ENCODE measurements at regions not wholly inside any gene's neighbourhood (a gene's known extent, or its start where the extent isn't known, plus 50 kb on each side); places are given as distances from the start of the nearest gene placed in this dataset.

DNA sequence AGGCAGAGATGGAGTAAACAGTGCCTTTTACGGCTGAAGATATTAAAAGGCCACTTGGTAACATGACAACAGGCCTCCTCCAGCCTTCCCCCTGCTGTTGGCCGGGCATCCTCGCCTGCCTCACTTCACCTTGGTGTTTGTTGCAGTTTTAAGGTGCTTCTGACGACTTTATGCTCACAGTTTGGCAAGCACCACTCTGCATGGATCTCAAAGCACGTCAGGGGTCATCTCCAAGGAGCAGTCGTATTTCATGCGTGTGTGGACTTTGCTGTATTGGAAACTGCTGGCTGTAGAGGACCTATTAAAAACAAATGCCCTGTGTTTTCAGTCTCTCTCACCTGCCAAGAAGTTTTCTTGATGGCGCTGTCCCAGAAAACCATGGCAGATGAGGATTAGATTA lies 483.1 kb downstream of the RPS24 start:
- DNase-seq (ENCODE audit: low read depth), result no peak

DNA sequence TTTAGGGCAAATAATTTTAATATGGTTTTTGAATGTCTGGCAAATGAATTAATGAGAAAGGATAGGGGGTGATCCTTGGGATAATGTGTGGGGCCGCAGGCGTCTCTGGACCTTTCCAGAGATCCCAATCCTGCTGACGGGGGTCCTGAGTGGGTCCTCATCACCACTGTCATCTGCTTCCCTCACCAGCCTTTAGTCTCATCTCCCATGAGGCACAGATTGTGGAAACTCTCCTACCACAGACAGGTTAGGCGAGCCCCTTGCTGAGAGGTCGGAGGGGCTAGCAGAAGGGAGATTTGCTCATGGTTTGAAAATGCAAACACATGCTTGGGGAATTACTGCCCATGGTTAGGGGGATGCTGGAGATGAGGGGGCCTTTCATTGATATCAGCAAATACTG lies 484.6 kb downstream of the RPS24 start:
- no peak for DNase-seq (ENCODE audit: low read depth)

DNA sequence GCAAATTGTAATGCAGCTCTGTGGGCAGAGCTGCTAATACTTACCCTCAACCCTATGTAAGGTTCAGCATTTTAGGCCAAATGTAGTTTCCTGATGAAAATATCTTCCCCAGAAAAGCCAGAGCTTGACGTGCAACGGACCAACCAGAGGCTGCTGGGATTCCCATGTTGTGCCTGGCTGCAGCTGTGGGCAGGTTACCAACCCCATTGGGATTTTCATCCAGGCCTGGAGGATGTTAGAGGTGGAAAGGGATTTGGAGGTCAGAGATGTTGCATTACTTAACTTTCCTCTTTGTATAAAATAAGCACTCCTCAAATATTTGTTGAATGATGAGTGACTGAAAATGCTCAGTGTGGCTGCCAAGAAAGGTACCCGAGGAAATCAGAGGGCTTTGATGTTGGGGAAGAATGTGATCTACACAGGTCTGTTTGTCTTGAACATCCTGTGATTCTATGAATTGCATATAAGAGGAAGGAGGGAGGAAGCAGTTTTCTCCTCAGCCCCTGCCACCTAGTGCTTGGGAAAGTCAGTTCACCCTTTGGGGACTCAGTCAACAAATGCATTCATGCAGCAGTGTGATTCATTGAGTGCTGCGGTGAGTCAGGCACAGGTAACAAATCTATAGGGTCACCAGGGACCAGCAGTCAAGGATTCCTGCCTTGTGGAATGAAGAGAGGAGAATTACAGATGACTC lies 487.2 kb downstream of the RPS24 start:
- no peak for DNase-seq (ENCODE audit: low read depth)

DNA sequence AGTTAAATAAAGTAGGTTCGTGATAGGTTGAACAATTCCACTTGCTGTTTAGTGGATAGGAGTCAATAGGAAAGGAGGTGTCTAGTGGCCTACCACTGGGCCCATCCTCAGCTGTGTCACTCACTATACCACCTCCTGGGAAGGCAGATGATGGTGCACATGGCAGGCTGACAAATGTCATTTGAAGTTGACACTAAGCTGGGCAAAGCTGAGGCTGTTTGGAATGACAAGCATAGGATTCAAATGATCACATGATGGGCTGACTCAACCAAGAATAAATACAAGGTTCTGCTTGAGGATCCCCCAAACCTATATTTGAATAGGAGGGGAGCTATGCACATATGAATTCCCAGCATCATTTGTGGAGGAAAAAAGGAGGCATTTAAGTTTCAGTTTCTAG lies 489.8 kb downstream of the RPS24 start:
- DNase-seq (ENCODE audit: low read depth), result no peak

DNA sequence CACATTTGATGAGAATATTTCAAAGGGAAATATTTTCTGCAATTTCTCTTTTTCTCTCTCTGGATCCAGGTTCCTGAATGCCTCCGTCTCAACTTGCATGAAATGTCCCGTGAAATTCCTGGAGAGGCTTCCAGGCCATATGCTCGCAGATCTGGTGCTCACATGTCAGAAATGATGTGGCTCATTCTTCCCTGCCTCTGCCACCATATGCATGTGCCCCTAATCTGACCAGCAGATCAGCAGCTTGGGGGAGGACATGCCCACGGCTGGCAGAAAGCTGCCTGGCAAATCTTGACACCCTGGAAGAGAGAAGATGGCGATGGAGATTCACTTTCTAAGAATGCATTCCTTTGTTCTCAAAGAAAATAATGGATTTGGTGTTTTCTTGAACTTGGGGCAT lies 490.7 kb downstream of the RPS24 start:
- DNase-seq (ENCODE audit: low read depth), result no peak

DNA sequence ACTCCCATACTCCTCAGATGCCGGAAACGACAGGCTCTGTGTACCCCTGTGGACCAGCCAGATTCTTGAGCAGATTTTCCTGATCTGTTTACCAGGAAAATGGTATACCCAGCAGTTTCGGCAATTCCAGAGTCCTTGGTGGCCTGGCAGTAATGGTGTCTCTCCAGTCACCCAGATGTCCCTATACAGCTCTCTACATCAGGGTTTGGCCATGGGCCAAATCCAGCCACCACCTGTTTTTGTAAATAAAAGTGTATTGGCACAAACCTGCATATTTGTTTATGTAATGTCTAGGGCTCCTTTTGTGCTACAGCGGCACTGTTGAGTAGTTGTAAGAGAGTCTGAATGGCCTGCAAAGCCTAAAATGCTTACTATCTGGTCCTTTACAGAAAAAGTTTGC lies 491.3 kb downstream of the RPS24 start:
- DNase-seq (ENCODE audit: low read depth), result no peak

DNA sequence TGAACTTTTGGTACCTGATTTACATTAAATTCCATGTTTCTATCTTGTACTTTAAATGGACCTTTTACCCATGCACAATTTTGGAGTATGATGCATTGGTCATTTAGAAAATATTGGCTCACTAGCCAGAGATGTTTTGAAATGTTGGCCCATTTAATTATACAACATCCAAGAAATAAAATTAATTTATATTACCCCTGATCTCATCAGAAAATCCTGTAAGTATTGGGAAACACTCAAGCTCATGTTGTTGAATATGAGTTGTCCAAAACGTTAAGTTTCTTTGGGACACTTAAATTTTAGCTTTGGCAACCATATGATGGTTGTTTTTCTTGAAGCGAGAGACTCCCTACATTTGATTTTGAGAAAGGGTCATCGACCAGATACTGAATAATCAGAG lies 492.7 kb downstream of the RPS24 start:
- no peak for DNase-seq (ENCODE audit: low read depth)

DNA sequence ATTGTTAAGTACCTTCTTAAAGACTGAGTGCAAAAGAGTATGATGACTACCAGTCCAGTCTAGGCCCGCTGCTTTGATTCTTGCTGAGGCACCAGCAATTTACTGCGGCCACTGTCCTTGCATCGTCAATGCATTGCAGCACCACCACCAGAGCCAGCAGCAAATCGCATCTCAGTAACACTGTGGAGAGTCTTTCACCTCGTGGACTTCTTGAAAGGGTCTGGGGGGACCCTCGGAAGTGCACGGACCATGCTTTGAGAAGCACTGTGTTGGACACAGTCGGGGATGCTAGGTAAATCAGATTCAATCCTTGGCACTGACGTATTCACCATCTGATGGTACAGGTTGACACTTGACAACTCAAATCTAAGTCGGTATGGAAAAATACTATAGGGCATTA lies 493.6 kb downstream of the RPS24 start:
- DNase-seq (ENCODE audit: low read depth), result no peak

DNA sequence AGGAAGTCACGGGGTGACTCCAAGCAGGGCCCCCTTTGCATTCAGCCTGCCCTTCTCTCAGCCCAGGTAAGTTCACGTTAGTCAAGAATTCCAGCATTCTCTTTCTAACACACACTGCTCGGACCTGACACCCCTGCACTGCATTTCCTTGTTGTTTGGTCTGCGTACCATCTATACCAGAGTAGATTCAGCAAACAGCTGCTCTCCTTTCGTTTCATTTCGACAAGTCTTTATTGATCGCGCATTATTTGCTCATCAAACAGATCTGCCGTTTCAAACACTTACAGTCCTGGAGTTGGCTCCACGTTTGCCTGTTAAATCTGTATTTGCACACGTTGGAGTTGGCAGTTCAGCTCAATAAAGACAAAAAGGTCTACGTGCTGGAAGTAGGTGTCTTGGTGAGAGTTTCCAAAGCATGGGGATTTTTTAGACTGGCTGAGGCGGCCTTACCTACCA lies 495.1 kb downstream of the RPS24 start:
- no peak for DNase-seq (ENCODE audit: low read depth)

DNA sequence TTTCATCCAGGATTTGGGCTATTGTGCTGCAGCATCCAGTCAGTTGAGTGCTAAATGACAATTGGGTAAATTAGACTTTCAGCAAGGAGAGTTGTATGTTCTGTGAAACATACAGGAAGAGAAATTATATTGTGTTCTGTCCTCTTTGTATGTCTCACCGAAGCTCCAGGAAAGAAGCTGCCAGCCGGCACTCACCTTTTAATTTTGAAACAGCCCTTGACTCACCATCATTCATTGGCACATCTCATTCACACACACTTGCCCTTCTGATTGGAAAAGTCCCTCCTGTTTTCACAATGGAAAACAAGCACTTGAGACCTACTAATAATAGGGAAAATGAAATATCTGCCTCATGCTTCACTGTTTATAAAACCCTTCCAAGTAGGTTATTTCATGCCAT lies 495.6 kb downstream of the RPS24 start:
- no peak for DNase-seq (ENCODE audit: low read depth)

DNA sequence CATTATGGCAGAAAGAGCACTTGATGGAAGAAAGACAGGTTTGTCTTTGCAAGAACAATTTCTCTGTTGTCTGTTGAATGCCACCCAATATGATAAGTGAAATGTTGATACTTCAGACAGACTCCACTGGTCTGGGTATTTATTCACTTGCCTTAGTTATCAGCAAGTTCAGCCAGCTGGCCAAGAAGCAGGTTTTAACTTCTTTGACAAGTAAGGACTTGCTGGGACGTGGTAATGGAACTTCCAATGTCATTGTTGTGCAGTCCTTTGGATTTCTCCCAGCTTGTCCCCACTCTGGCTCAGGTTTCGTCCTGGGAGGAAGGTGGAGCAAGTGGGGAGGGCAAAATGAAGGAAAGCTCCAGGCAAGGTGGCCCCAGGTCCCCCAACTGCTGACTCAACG lies 497.4 kb downstream of the RPS24 start:
- DNase-seq (ENCODE audit: low read depth), result no peak

DNA sequence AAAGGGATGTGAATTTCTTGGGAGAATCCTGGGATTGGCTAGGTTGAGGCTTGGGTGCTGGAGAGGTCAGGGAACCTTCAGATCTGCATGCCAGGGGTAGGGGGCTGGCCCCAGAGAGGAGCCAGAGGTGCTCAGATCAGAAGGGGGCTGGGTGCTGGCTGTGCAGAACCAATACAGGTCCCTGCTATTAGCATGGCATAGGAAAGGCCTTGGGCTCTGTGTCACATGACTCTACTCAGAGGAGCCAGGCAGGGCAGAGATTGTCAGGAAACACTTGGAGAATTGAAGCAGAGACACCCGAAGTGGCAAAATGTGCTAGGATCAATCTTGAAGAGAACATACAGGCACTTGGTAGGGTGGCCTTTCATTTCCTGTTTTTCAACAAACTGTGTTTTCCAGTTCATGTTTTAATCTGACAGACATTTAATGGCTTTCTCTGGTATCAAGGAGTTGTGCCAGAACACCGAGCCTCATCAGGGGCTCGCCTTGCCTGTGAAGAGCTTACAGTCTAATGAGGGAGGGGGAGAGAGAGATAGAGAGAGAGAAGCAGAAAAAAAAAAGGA lies 498.9 kb downstream of the RPS24 start:
- DNase-seq (ENCODE audit: low read depth), result no peak

DNA sequence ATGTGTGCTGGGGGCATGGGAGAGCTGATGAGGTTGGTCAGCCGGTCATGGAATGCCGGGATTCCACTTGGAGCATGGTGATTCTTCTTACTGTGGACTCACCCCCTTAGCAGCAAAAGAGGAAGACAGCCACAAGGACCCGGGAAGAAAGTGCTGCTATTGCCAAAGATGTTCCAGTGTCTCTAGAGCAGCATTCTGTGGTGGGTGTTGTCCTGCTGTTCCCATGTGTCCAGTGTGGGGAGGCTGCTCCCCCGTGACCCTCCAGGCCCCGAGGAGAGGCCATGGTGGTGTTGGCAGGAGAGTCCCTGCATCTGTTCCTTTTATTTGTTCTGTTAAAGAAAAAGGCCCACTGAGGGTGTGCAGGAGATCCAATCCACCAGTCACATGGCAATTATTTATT lies 499.4 kb downstream of the RPS24 start:
- no peak for DNase-seq (ENCODE audit: low read depth)

DNA sequence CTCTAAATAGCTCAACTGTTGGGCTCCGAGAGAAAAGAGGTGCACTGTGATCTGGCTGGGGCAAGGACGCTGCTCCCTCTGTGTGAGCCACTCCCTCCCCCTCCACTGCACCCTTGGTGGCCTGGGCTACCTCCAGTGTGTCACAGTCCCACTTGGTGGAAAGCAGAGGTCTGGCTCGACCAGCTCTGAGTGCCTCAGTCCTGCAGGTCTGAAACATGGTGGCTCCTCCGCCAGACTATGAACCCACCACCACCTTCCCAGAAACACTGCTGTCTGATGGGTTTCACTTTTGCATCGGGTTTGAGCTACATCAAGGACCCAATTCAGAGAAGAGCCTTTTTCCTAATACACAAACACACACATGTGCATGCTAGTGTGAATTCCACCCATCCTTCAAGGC lies 500.1 kb downstream of the RPS24 start:
- no peak for DNase-seq (ENCODE audit: low read depth)

DNA sequence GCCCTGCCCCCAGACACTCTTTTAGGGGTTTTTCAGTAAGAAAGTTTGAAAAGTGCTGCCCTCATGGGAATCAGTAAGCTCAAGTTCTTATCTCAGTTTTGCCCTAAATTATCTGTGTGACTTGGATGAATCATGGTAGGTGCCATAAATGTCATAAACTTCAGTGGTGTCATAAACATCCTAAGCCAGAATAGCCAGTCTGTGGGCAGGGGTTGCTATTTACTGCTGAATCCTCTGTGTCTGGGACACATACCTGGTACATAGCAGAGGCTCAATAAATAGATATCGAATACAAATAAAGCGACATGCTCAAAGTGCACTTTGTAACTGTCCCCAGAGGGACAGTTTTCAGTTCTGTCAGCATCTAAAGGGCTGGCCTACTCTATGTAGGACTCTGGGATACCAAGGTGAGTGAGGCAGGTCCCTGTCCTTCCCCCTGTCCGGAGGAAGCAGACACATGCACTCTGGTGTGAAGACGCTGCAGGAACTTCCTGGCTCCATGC lies 502.1 kb downstream of the RPS24 start:
- no peak for DNase-seq (ENCODE audit: low read depth)

DNA sequence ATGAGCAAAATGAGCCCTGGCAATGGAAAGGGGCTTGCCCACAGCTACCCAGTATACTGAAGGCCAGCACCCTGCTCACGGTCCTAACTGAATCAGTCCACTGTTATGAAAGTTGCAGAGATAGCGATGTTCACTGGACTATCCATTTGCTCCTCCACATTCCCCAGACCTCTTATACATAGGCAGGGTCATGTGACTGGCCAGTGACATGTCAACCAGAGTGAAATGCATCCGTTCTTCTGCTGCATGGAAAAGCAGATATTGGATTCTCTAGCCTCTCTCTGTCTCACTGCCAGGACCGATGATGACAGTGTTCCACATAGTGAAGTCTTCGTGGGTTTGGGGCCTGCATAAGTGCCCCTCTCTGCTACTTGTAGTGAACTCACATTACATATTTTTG lies 503.4 kb downstream of the RPS24 start:
- no peak for DNase-seq (ENCODE audit: low read depth)

DNA sequence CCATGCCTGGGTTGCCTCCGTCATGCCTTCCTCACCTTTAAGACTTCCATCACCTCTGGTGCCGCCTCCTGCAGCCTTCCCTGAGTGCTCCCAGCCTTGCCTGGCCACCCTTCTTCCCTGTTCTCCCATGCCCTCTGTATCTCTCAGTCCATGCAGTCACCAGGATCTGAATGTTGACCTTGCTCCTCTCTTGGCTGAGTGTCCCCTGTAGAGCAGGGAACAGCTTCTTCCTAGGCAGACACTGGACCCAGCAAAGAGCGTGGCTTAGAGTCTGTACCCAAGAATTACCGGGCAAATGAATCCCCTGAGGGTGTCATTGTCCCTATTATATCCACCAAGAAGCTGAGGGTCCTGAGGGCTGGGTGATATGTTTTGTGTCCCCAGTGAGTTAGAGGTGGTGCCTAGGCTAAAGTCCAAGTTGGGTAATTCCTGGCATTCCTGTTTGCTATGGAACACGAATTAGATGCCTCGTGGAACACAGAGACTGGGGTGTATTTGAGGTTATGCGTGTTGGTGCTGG lies 505.6 kb downstream of the RPS24 start:
- no peak for DNase-seq (ENCODE audit: low read depth)

DNA sequence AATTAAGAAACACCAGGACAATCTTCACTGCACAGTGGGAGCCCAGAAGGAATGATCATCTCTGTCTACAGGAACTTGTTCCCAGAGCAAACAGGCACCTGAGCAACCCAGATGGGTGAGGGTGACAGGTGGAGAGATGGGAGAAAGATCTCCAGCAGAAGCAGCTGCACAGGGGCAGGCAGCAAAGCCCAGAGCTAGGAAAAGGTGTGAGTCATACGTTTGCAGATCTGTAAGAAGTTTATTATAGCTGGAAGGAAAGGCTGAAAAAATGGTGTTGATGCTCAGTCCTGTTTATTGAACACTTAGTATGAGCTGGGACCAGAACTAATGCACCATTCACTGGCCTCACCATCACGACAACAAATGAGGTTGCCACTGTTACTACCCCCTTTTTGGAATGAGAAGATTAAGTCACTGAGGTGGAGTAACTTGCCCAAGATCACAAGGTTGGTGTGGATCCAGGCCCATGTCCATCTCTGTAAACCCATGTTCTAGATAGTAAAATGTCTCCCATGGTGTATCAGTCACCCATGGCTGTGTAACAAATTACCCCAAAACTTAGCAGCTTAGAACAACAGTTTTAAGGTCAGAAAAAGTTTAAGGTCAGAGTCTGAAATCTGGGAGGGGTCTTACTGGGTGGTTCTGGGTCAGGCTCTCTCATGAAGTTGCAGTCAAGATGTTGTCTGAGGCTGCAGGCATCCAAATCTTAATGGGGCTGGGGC lies 506.9 kb downstream of the RPS24 start:
- DNase-seq (ENCODE audit: low read depth), result no peak

DNA sequence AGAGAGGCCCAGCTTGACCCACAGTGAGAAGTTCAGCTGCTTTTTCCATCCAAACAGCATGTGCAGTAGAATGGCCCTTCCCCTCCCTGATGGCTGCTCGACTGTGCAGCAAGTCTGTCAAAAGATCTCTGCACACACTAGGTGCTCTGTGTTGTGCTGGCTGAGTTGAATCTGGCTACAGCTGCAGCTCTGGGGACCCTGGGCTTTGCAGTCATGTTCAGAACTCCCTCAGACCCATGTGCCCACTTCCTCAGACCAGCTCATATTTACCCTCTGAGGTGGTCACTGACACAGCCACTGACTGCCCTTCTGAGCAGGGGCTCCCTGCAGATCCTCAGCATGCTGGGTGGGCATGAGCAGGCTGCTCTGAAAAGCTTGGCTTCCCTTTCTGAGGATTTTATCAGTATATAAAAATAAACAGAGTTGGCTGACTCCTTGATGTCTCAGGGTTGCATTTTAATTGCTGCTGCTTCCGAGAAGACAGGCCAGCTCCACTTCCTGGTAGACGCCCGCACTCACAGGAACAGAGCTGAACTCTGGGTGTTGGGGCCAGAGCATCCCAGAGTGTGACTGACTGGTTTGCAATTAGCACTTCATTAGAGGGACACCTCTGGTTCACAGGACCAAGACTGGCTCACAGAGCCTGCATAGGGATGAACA lies 507.9 kb downstream of the RPS24 start:
- no peak for DNase-seq (ENCODE audit: low read depth)

DNA sequence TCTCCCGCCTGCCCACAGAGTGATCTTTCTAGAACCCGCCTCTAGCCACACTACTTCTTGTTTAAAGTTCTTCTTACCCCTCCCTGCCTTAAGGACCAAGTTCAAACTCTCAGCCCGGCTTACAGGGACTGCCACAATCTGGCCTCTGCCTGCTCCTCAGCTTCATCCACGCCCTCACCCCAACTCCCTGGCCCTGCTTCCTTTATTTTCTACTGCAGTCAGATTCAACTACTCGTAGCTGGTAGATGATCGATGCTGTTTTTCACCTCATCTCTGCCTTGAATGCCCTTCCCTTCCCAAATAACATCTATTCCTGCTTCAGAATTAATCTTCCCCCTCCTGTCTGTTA lies 508.5 kb downstream of the RPS24 start:
- no peak for DNase-seq (ENCODE audit: low read depth)

DNA sequence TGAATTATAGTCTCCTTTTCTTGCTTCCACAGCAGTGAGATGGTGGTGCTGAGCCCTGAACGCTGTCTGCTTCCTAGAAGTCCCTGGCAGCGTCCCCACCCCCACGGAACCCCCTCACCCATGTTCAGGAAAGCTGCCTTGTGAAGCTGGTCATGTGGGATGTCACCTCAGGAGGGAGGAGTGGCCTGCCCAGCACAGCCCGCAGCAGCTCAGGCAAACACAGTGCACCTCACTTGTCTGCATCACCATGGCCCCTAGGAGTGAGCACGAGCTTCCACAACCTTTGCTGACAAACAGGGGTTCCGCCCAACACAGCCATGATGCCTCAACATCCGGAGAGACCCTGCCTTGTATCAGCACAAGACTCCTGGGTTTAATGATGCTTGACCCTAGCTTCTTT lies 508.9 kb downstream of the RPS24 start:
- no peak for DNase-seq (ENCODE audit: low read depth)

DNA sequence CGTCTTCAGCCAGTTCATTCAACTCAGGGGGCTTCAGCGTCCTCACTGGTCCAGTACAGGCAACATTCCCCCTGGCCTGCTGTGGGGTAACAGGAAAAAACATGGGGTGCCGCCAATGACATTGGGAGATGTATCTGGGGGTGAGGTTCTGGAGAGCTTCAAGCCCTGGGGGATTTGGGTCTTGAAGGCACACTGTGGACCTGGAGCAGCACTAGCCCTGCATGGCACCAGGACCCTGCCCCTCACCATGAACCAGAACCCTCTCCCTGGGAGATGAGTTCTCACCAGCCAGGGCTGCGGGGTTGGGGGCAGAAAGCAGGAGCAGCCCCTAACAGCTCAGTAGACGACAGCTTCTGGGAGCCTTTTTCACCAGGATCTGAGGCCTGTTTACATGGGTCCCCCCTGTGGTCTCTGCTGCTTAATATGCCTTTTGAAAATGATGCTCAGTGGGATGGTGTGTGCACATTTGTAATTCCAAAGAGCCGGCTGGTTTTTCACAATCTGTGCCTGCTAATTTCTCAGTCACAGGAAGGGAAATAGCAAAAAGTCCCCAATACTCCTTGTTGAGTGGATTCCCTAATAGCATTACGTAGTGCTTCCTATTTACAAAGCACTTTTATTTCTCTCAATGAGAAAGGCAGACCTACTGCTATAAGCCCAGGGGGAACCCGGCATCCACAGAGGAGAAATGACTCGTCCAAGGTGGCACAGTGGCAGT lies 509.5 kb downstream of the RPS24 start:
- no peak for DNase-seq (ENCODE audit: low read depth)

Measured in activated T-cell treated with anti-CD3 and anti-CD28 coated beads for 48 hours (primary cell).